PC-3 (cell line): ENCODE measurements at regions not wholly inside any gene's neighbourhood (a gene's known extent, or its start where the extent isn't known, plus 50 kb on each side); places are given as distances from the start of the nearest gene placed in this dataset.

ENCODE experiments used
- EZH2 ChIP-seq: fragments of 300-600 bp; sonication (generic); IDR thresholded peaks from one replicate; pipeline ENCODE4 v1.6.1; 2017; ENCODE audit warnings: antibody characterized with exemption, mild to moderate bottlenecking, low read length; ENCODE audit not compliant: unreplicated experiment
- TF ChIP-seq, protein P1 (sequence below): fragments of 300-600 bp; sonication (generic); conservative IDR thresholded peaks from 2 replicates; pipeline ENCODE4 v1.5.1; 2017; ENCODE audit warnings: antibody characterized with exemption, low read depth, mild to moderate bottlenecking, low read length

DNA sequence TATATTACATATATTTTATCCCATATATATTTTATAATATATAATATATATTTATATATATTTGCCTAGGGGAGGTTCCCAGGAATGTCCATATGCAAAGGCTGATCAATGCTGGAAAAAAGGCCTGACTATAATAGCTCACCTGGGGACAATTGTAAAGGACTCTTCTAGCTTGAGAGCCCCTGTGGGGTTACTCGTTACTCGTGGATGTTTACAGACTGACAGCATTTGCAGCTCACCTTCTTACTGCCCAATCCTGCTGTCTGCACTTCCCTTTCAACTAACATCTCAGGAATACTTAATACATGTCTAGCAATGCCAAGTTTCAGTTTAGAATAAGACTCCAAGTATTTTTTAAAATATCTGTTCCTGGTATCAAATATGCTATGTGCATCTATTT lies 1365.4 kb upstream of the RAG2 start:
- TF ChIP-seq, protein P1, sequence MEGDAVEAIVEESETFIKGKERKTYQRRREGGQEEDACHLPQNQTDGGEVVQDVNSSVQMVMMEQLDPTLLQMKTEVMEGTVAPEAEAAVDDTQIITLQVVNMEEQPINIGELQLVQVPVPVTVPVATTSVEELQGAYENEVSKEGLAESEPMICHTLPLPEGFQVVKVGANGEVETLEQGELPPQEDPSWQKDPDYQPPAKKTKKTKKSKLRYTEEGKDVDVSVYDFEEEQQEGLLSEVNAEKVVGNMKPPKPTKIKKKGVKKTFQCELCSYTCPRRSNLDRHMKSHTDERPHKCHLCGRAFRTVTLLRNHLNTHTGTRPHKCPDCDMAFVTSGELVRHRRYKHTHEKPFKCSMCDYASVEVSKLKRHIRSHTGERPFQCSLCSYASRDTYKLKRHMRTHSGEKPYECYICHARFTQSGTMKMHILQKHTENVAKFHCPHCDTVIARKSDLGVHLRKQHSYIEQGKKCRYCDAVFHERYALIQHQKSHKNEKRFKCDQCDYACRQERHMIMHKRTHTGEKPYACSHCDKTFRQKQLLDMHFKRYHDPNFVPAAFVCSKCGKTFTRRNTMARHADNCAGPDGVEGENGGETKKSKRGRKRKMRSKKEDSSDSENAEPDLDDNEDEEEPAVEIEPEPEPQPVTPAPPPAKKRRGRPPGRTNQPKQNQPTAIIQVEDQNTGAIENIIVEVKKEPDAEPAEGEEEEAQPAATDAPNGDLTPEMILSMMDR, result no peak
- TF ChIP-seq EZH2, result no peak
